ENCODE measurements at regions not wholly inside any gene's neighbourhood (a gene's known extent, or its start where the extent isn't known, plus 50 kb on each side); places are given as distances from the start of the nearest gene placed in this dataset.

DNA sequence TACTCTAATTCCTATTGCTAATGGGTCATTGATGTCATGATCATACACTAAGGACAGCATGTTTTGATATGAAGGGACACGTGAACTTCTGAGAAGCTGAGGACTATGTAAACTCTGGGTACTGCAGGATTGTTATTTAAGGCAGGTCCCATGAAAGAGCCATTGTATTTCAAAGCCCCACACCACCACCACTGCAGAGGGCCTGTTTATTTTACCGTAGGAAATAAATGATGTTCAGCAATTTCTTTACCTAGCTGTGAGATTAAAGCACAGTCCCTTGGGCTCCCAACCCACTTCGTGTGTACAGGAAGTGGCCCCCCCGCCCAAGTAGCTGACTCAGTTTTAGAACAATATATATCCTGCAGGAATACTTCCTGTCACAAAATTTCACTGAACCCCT, 89.8 kb upstream of the ACSL4 start:
- TF ChIP-seq CTCF (conservative IDR thresholded peaks at IDR 0.05), result no peak
- TF ChIP-seq EZH2 (IDR thresholded peaks at IDR 0.05; ENCODE audit: low read depth), result no peak
